ENCODE measurements at regions not wholly inside any gene's neighbourhood (a gene's known extent, or its start where the extent isn't known, plus 50 kb on each side); places are given as distances from the start of the nearest gene placed in this dataset.

DNA sequence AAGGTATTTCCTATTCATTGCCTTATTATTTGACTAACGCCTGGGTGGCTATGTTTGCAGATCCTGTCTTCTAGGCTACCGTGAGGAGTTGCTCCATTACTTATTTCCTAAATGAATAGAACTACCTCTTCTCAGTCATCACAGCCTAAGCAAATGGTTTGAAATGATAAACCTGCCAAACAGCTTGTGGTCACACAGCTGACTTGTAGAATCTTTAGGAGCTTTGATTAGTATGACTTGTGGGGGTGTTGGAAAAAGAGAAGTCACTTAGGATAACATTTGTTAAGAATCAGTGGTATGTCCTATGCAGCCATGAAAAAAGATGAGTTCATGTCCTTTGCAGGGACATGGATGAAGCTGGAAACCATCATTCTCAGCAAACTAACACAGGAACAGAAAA lies 169.3 kb downstream of the PPARGC1A start:
- H4K20me1 ChIP-seq (ENCODE audit: insufficient read depth), result no peaks in the 10 kb centered on the region
- H3K27me3 ChIP-seq (ENCODE audit: insufficient read depth, low read depth, low read length), result no peaks in the 10 kb centered on the region
- no peaks in the 10 kb centered on the region for H3F3A ChIP-seq (ENCODE audit: insufficient read depth, low read length, poor library complexity, severe bottlenecking)
- no peak overlapping the region for H3K27ac ChIP-seq (ENCODE audit: low read length)
- TF ChIP-seq, protein P1, sequence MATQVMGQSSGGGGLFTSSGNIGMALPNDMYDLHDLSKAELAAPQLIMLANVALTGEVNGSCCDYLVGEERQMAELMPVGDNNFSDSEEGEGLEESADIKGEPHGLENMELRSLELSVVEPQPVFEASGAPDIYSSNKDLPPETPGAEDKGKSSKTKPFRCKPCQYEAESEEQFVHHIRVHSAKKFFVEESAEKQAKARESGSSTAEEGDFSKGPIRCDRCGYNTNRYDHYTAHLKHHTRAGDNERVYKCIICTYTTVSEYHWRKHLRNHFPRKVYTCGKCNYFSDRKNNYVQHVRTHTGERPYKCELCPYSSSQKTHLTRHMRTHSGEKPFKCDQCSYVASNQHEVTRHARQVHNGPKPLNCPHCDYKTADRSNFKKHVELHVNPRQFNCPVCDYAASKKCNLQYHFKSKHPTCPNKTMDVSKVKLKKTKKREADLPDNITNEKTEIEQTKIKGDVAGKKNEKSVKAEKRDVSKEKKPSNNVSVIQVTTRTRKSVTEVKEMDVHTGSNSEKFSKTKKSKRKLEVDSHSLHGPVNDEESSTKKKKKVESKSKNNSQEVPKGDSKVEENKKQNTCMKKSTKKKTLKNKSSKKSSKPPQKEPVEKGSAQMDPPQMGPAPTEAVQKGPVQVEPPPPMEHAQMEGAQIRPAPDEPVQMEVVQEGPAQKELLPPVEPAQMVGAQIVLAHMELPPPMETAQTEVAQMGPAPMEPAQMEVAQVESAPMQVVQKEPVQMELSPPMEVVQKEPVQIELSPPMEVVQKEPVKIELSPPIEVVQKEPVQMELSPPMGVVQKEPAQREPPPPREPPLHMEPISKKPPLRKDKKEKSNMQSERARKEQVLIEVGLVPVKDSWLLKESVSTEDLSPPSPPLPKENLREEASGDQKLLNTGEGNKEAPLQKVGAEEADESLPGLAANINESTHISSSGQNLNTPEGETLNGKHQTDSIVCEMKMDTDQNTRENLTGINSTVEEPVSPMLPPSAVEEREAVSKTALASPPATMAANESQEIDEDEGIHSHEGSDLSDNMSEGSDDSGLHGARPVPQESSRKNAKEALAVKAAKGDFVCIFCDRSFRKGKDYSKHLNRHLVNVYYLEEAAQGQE (IDR thresholded peaks at IDR 0.05; ENCODE audit: borderline replicate concordance), result no peak
- TF ChIP-seq, protein P2, sequence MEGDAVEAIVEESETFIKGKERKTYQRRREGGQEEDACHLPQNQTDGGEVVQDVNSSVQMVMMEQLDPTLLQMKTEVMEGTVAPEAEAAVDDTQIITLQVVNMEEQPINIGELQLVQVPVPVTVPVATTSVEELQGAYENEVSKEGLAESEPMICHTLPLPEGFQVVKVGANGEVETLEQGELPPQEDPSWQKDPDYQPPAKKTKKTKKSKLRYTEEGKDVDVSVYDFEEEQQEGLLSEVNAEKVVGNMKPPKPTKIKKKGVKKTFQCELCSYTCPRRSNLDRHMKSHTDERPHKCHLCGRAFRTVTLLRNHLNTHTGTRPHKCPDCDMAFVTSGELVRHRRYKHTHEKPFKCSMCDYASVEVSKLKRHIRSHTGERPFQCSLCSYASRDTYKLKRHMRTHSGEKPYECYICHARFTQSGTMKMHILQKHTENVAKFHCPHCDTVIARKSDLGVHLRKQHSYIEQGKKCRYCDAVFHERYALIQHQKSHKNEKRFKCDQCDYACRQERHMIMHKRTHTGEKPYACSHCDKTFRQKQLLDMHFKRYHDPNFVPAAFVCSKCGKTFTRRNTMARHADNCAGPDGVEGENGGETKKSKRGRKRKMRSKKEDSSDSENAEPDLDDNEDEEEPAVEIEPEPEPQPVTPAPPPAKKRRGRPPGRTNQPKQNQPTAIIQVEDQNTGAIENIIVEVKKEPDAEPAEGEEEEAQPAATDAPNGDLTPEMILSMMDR (IDR thresholded peaks at IDR 0.05; ENCODE audit: poor library complexity, severe bottlenecking), result no peak
- TF ChIP-seq MXI1 (conservative IDR thresholded peaks at IDR 0.05; ENCODE audit: poor library complexity, severe bottlenecking), result no peak
- TF ChIP-seq RAD21 (conservative IDR thresholded peaks at IDR 0.05), result no peak
- no peak for TF ChIP-seq EZH2 (IDR thresholded peaks at IDR 0.05; ENCODE audit: borderline replicate concordance, insufficient read depth, low read length, poor library complexity, severe bottlenecking)
- no peak for TF ChIP-seq SMC3 (conservative IDR thresholded peaks at IDR 0.05; ENCODE audit: poor library complexity)
- TF ChIP-seq TAF1 (IDR thresholded peaks at IDR 0.05; ENCODE audit: low read depth), result no peak
- no peaks in the 10 kb centered on the region for H3K36me3 ChIP-seq (ENCODE audit: insufficient read depth, low read length)
- H3K4me2 ChIP-seq (ENCODE audit: low read length), result no peak overlapping the region
- H3K4me3 ChIP-seq (ENCODE audit: low read length), result no peak overlapping the region
- H3K9ac ChIP-seq (ENCODE audit: low read length), result no peak overlapping the region
- no peaks in the 10 kb centered on the region for H3K79me2 ChIP-seq (replicated peaks; ENCODE audit: insufficient read depth, low read length)
- H3K9me3 ChIP-seq (ENCODE audit: low read length), result no peaks in the 10 kb centered on the region
- no peak overlapping the region for H2AFZ ChIP-seq (ENCODE audit: low read depth, low read length)
- H3K9me2 ChIP-seq (ENCODE audit: insufficient read depth, low read length), result no peaks in the 10 kb centered on the region

DNA sequence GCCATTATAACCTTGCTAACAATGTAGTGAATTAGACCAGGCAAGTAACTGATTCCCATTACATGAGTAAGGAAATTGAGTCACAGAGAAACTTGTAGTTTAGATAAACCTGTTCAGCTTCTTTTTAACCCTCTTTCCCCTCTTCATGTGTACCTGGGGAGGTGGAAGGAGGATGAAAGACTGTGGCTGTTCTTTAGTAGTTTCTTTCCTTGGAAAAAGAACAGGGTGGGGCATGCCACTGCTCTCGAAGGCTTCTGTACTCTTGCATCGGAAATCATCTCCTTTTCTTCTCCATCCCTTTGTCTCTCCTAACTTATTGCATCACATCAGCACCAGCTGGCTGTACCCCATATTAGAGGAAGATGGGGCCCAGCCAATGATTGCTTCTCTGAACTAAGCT lies 171.4 kb downstream of the PPARGC1A start:
- H3K9me3 ChIP-seq (ENCODE audit: low read length), result no peaks in the 10 kb centered on the region
- H3K36me3 ChIP-seq (ENCODE audit: insufficient read depth, low read length), result no peaks in the 10 kb centered on the region
- TF ChIP-seq, protein P2 (IDR thresholded peaks at IDR 0.05; ENCODE audit: poor library complexity, severe bottlenecking), result no peak
- TF ChIP-seq RAD21 (conservative IDR thresholded peaks at IDR 0.05) (no peak), POLR2AphosphoS5 (IDR thresholded peaks at IDR 0.05) (no peak)
- TF ChIP-seq, protein P1 (IDR thresholded peaks at IDR 0.05; ENCODE audit: borderline replicate concordance), result no peak
- H3K9ac ChIP-seq (ENCODE audit: low read length), result no peak overlapping the region
- H3K27ac ChIP-seq (ENCODE audit: low read length), result no peak overlapping the region
- H2AFZ ChIP-seq (ENCODE audit: low read depth, low read length), result no peak overlapping the region
- H3K9me2 ChIP-seq (ENCODE audit: insufficient read depth, low read length), result no peaks in the 10 kb centered on the region
- H3K27me3 ChIP-seq (ENCODE audit: insufficient read depth, low read depth, low read length), result no peaks in the 10 kb centered on the region
- H3F3A ChIP-seq (ENCODE audit: insufficient read depth, low read length, poor library complexity, severe bottlenecking), result no peaks in the 10 kb centered on the region
- H4K20me1 ChIP-seq (ENCODE audit: insufficient read depth), result no peaks in the 10 kb centered on the region
- H3K4me2 ChIP-seq (ENCODE audit: low read length), result no peak overlapping the region
- no peak overlapping the region for H3K4me3 ChIP-seq (ENCODE audit: low read length)
- no peaks in the 10 kb centered on the region for H3K79me2 ChIP-seq (replicated peaks; ENCODE audit: insufficient read depth, low read length)

All from neural cell (in vitro differentiated cells).